ENCODE measurements at regions not wholly inside any gene's neighbourhood (a gene's known extent, or its start where the extent isn't known, plus 50 kb on each side); places are given as distances from the start of the nearest gene placed in this dataset.

DNA sequence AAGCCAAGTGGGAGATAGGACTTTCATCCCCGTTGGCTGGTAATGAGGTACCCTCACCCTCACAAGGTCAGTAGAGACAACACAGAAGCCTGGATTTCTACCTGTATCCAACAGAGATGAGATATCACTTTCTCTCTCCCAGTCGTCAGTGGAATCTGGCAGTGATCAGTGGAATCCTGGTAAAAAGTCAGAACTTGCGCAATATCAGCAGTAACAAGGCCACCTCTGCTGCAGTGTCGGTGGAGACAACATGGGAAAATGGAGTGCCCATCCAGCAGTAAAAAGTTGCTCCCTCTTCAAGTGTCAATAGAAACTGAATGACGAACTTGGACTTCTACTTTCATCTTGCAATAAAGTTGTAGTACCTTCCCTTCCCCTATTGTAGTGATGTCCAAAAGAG lies 615.9 kb downstream of the ETS1 start:
- no peak for TF ChIP-seq POLR2A (IDR thresholded peaks at IDR 0.05)
- TF ChIP-seq, protein P1, sequence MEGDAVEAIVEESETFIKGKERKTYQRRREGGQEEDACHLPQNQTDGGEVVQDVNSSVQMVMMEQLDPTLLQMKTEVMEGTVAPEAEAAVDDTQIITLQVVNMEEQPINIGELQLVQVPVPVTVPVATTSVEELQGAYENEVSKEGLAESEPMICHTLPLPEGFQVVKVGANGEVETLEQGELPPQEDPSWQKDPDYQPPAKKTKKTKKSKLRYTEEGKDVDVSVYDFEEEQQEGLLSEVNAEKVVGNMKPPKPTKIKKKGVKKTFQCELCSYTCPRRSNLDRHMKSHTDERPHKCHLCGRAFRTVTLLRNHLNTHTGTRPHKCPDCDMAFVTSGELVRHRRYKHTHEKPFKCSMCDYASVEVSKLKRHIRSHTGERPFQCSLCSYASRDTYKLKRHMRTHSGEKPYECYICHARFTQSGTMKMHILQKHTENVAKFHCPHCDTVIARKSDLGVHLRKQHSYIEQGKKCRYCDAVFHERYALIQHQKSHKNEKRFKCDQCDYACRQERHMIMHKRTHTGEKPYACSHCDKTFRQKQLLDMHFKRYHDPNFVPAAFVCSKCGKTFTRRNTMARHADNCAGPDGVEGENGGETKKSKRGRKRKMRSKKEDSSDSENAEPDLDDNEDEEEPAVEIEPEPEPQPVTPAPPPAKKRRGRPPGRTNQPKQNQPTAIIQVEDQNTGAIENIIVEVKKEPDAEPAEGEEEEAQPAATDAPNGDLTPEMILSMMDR (IDR thresholded peaks at IDR 0.05): no peak

Data from body of pancreas (tissue), 4 donors.